Kidney (tissue), 13 donors: ENCODE measurements at regions not wholly inside any gene's neighbourhood (a gene's known extent, or its start where the extent isn't known, plus 50 kb on each side); places are given as distances from the start of the nearest gene placed in this dataset.

Experiments used
- DNase-seq, 5 donors: peaks; one replicate each; pipeline ENCODE4 v3.0.0-alpha.2; 2013 to 2020
- FAIRE-seq: peaks from 2 replicates; lab custom pipeline; 2012; peaks lifted over from hg19 to GRCh38; lab: Jason Lieb, UNC
- H3K27ac ChIP-seq, 2 donors: one replicate each; pipeline ENCODE4 v1.7.0; 2013; ENCODE audit warnings: low read depth in 2 of 2, low read length in 2 of 2, inconsistent platforms in 1 of 2
- H3K27me3 ChIP-seq: one replicate; pipeline ENCODE4 v1.7.1; 2013; ENCODE audit warnings: low read length, inconsistent platforms; ENCODE audit not compliant: control insufficient read depth, insufficient read depth
- H3K36me3 ChIP-seq, 3 donors: one replicate each; pipeline versions ENCODE4 v1.7.0 to v1.7.1; 2013; ENCODE audit warnings: low read length in 3 of 3, control low read depth in 1 of 3, inconsistent platforms in 1 of 3; ENCODE audit not compliant: insufficient read depth in 3 of 3, control insufficient read depth in 2 of 3
- H3K4me1 ChIP-seq, 3 donors: one replicate each; pipeline versions ENCODE4 v1.7.0 to v1.7.1; 2013; ENCODE audit warnings: low read length in 3 of 3, inconsistent platforms in 1 of 3, low read depth in 1 of 3; ENCODE audit not compliant: control insufficient read depth in 2 of 3, insufficient read depth in 2 of 3
- H3K4me3 ChIP-seq, 3 donors: one replicate each; pipeline versions ENCODE4 v1.7.0 to v1.8.1; 2013; ENCODE audit warnings: low read length in 3 of 3, control low read depth in 1 of 3, inconsistent platforms in 1 of 3
- H3K9ac ChIP-seq, 3 donors: one replicate each; pipeline versions ENCODE4 v1.7.0 to v1.7.1; 2013; ENCODE audit warnings: low read length in 3 of 3, control low read depth in 1 of 3, inconsistent platforms in 1 of 3
- H3K9me3 ChIP-seq, 3 donors: one replicate each; pipeline versions ENCODE4 v1.7.0 to v1.7.1; 2013; ENCODE audit warnings: low read length in 3 of 3, control low read depth in 1 of 3, inconsistent platforms in 1 of 3; ENCODE audit not compliant: control insufficient read depth in 2 of 3, insufficient read depth in 1 of 3
- intact Hi-C: fragments of 100-400 bp; cut with DNase I; formaldehyde crosslinking; loops from one replicate; pipeline ENCODE4 v1.11.1; 2022
- TF ChIP-seq, protein P1 (sequence below): IDR thresholded peaks from 3 replicates; pipeline ENCODE4 v1.5.1; 2012; ENCODE audit warnings: mild to moderate bottlenecking, moderate library complexity, borderline replicate concordance; ENCODE audit not compliant: insufficient read depth; ENCODE audit errors: extremely low read depth
- donor health status: control.
- donor health status: control.
- donor health status: control.
- donor health status: control.
- donor health status: control.
- donor health status: DM: yes; HTN: yes; CAD: no.
- donor health status: Normal renal cell carcinoma (clear cell type).

DNA sequence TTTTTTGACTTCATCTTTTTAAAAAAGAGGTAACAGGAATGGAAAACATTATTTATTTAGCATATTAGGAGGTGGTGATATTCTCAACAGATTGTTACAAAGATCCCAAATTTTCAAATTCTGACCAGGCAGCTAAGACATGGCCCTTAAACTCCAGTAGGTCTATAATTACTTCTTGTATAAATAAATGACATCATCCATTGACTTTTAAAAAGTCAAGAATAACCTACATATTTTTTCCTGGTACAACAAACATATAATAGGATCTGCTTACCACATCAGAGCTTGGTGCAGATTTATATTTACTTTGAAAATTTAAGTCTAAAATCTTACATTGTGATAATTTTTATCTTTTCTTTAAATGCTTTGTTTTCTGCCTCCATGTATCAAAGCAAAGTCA is 92.2 kb upstream of the TRPM3 start:
- no peak for DNase-seq

DNA sequence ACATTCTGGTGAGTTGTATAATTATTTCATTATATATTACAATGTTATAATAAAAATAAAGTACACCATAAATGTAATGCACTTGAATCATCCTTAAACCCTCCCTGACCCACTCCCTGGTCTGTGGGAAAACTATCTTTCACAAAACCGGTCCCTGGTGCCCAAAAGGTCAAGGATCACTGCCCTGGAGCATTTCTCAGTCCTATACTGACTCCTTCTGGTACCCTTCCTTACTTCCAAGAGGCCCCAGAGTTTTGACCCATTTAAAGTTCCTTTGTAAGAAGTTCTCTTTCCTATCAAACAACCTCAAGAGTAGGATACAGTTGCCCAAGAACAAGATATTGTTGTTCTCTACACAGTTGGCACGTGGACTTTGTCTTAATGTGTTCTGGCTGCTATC is 88.9 kb upstream of the TRPM3 start:
- Histone ChIP-seq H3K4me3 (no peak overlapping the region), H3K9me3 (peaks cover 0 to 8% (median 5%) of the 10 kb centered on the region in 3 donors), H3K27ac (no peak overlapping the region), H3K9ac (no peak overlapping the region), H3K27me3 (no peaks in the 10 kb centered on the region), H3K4me1 (no peaks in the 10 kb centered on the region), H3K36me3 (no peaks in the 10 kb centered on the region)
- DNase-seq, result no peak
- no peak for FAIRE-seq
- TF ChIP-seq, protein P1, sequence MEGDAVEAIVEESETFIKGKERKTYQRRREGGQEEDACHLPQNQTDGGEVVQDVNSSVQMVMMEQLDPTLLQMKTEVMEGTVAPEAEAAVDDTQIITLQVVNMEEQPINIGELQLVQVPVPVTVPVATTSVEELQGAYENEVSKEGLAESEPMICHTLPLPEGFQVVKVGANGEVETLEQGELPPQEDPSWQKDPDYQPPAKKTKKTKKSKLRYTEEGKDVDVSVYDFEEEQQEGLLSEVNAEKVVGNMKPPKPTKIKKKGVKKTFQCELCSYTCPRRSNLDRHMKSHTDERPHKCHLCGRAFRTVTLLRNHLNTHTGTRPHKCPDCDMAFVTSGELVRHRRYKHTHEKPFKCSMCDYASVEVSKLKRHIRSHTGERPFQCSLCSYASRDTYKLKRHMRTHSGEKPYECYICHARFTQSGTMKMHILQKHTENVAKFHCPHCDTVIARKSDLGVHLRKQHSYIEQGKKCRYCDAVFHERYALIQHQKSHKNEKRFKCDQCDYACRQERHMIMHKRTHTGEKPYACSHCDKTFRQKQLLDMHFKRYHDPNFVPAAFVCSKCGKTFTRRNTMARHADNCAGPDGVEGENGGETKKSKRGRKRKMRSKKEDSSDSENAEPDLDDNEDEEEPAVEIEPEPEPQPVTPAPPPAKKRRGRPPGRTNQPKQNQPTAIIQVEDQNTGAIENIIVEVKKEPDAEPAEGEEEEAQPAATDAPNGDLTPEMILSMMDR, result no peak
- intact Hi-C loops, result no loop called here

More for the DNA sequence above, 92.2 kb upstream of the TRPM3 start:
- no peaks in the 10 kb centered on the region for H3K36me3 ChIP-seq
- H3K4me3 ChIP-seq, result no peak overlapping the region
- H3K27me3 ChIP-seq, result no peaks in the 10 kb centered on the region
- TF ChIP-seq, protein P1, result no peak
- no peak overlapping the region for H3K9ac ChIP-seq
- no peak overlapping the region for H3K27ac ChIP-seq
- H3K4me1 ChIP-seq, result no peaks in the 10 kb centered on the region
- FAIRE-seq, result no peak
- intact Hi-C loops, result no loop called here
- H3K9me3 ChIP-seq, result peaks cover 0 to 8% (median 5%) of the 10 kb centered on the region in 3 donors

DNA sequence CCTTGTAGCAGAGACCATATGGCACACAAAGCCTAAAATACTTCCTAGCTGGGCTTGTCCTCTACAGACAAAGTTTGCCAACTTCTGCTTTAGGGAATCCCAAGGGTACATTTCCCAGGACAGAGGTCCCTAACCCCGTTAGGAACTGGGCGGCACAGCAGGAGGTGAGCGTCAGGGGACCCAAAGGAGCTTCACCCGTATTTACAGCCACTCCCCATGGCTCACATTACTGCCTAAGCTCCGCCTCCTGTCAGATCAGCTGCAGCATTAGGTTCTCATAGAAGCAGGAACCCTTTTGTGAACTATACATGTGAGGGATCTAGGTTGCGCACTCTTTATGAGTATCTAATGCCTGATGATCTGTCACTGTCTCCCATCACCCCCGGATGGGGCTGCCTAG is 88.5 kb upstream of the TRPM3 start:
- FAIRE-seq (no peak), DNase-seq (no peak)
- peaks cover 0 to 8% (median 5%) of the 10 kb centered on the region in 3 donors for H3K9me3 ChIP-seq
- intact Hi-C loops, result no loop called here
- TF ChIP-seq, protein P1, result no peak
- no peaks in the 10 kb centered on the region for H3K36me3 ChIP-seq
- no peaks in the 10 kb centered on the region for H3K27me3 ChIP-seq
- H3K4me1 ChIP-seq, result no peaks in the 10 kb centered on the region
- H3K4me3 ChIP-seq, result no peak overlapping the region
- H3K9ac ChIP-seq, result no peak overlapping the region
- no peak overlapping the region for H3K27ac ChIP-seq

DNA sequence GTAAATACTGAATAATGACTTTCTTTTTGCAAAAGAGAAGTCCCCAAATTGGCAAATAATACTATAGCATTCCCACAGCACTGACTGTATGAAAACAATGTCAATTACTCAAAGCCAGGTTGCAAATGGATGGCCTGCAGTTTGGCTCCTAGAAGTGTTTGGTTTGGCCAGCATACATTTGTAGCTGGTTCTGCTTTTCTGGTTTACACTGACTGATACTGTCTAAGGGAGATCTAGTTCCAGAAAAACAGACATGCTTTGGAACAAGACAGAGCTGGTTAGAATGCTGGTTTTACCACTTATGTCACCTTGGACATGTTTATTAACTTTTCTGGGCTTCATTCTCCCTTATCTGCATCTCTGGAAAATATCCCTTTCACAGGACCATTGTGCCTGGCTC is 81.5 kb upstream of the TRPM3 start:
- intact Hi-C loops, result no loop called here
- H3K4me3 ChIP-seq, result no peak overlapping the region
- no peaks in the 10 kb centered on the region for H3K36me3 ChIP-seq
- no peaks in the 10 kb centered on the region for H3K4me1 ChIP-seq
- H3K9ac ChIP-seq, result no peak overlapping the region
- DNase-seq, result no peak
- no peaks in the 10 kb centered on the region for H3K27me3 ChIP-seq
- no peak for FAIRE-seq
- H3K9me3 ChIP-seq, result no peaks in the 10 kb centered on the region
- TF ChIP-seq, protein P1, result no peak
- H3K27ac ChIP-seq, result no peak overlapping the region
